ENCODE measurements at regions not wholly inside any gene's neighbourhood (a gene's known extent, or its start where the extent isn't known, plus 50 kb on each side); places are given as distances from the start of the nearest gene placed in this dataset.
"Not testable (repeated sequence)": the region's sequence is repeated elsewhere in the genome, so short reads cannot be mapped to it uniquely, and the experiment has no call there.

- not testable (repeated sequence) for TF ChIP-seq CTCF (IDR thresholded peaks at IDR 0.05; ENCODE audit: low read depth, low read length, poor library complexity, severe bottlenecking); EZH2phosphoT487 (IDR thresholded peaks at IDR 0.05; ENCODE audit: borderline replicate concordance, low read length)
Measured at GRCh38 chr5:99423396-99423795, 494.6 kb upstream of the CHD1 start.
